Prostate gland (tissue), 2 donors: ENCODE measurements at regions not wholly inside any gene's neighbourhood (a gene's known extent, or its start where the extent isn't known, plus 50 kb on each side); places are given as distances from the start of the nearest gene placed in this dataset.
A peak's percentile ranks its signal among the peaks of the same experiment; 100 is the strongest.

ENCODE experiments used
- DNase-seq: peaks from one replicate; pipeline ENCODE4 v3.0.0-alpha.2; 2019; ENCODE audit warnings: low spot score
- H3K27ac ChIP-seq, 2 donors: fragments of 200-600 bp; sonication (generic); 2 replicates each; pipeline ENCODE4 v1.5.1; 2017 to 2019
- H3K27me3 ChIP-seq: fragments of 200-600 bp; sonication (generic); replicated peaks from 2 replicates; pipeline ENCODE4 v1.5.1; 2019; ENCODE audit not compliant: insufficient read depth
- H3K36me3 ChIP-seq, 2 donors: fragments of 200-600 bp; sonication (generic); 1 replicate in 1 of 2; 2 replicates in 1 of 2; pipeline versions ENCODE4 v1.5.1 to v1.8.1; 2017 to 2019
- H3K4me1 ChIP-seq: fragments of 200-600 bp; sonication (generic); replicated peaks from 2 replicates; pipeline ENCODE4 v1.5.1; 2019
- H3K4me3 ChIP-seq, 2 donors: fragments of 200-600 bp; sonication (generic); 2 replicates each; pipeline ENCODE4 v1.5.1; 2017 to 2019
- H3K9me3 ChIP-seq: fragments of 200-600 bp; sonication (generic); 2 replicates; pipeline ENCODE4 v1.5.1; 2017
- POLR2A ChIP-seq: fragments of 450-650 bp; IDR thresholded peaks from one replicate; pipeline ENCODE4 v1.6.1; 2016; ENCODE audit warnings: antibody characterized with exemption, mild to moderate bottlenecking
- POLR2AphosphoS5 ChIP-seq: sonication (generic); formaldehyde crosslinking; IDR thresholded peaks from one replicate; pipeline ENCODE4 v1.6.1; 2017; ENCODE audit warnings: antibody characterized with exemption
- WGBS: methylation state at CpG from one replicate; pipeline ENCODE4 v1.1.5; 2018; 5-methylcytosine and 5-hydroxymethylcytosine counted together
- intact Hi-C: fragments of 100-400 bp; cut with DNase I; formaldehyde crosslinking; loops from one replicate; pipeline ENCODE4 v1.14.2; 2022
- TF ChIP-seq, protein P1 (sequence below), 4 experiments: fragments of 200-600 bp in 2 of 4; fragments of 450-650 bp in 2 of 4; sonication (generic) in 2 of 4; IDR thresholded peaks; 1 replicate in 3 of 4; 2 replicates in 1 of 4; pipeline ENCODE4 v1.5.1; 2016 to 2019; ENCODE audit warnings: antibody characterized with exemption in 4 of 4, mild to moderate bottlenecking in 2 of 4, moderate library complexity in 2 of 4

- no peak for TF ChIP-seq POLR2AphosphoS5
- no peak for TF ChIP-seq POLR2A
- TF ChIP-seq, protein P1, sequence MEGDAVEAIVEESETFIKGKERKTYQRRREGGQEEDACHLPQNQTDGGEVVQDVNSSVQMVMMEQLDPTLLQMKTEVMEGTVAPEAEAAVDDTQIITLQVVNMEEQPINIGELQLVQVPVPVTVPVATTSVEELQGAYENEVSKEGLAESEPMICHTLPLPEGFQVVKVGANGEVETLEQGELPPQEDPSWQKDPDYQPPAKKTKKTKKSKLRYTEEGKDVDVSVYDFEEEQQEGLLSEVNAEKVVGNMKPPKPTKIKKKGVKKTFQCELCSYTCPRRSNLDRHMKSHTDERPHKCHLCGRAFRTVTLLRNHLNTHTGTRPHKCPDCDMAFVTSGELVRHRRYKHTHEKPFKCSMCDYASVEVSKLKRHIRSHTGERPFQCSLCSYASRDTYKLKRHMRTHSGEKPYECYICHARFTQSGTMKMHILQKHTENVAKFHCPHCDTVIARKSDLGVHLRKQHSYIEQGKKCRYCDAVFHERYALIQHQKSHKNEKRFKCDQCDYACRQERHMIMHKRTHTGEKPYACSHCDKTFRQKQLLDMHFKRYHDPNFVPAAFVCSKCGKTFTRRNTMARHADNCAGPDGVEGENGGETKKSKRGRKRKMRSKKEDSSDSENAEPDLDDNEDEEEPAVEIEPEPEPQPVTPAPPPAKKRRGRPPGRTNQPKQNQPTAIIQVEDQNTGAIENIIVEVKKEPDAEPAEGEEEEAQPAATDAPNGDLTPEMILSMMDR (IDR thresholded peaks at IDR 0.05) = no peak
- Histone ChIP-seq H3K36me3 (no peaks in the 10 kb centered on the region), H3K4me3 (no peak overlapping the region), H3K4me1 (peaks cover 19% of the 10 kb centered on the region), H3K27me3 (no peaks in the 10 kb centered on the region), H3K27ac (peak overlapping the region in 1 of 2 donors; percentile 79), H3K9me3 (no peaks in the 10 kb centered on the region)
- 33% methylated on average over 3 of the region's 3 CpGs for WGBS
- intact Hi-C loops = loop anchor here (5.0 kb wide), 1 partner anchor 57 kb away; no protein-coding TSS in a partner anchor
- no peak for DNase-seq
These were observed 61.6 kb upstream of the ARID5B start for GRCh38 chr10:61839916-61840315.

GRCh38 chr10:61840403-61840802, 61.1 kb upstream of the ARID5B start:
- no peak for DNase-seq
- H3K9me3 ChIP-seq = no peaks in the 10 kb centered on the region
- H3K27ac ChIP-seq = peak overlapping the region; percentile 9 to 79
- 81% methylated on average over 4 of the region's 4 CpGs for WGBS
- peaks cover 19% of the 10 kb centered on the region for H3K4me1 ChIP-seq
- H3K36me3 ChIP-seq = no peaks in the 10 kb centered on the region
- no peak overlapping the region for H3K4me3 ChIP-seq
- intact Hi-C loops = no loop called here
- TF ChIP-seq POLR2AphosphoS5 (no peak), POLR2A (no peak)
- TF ChIP-seq, protein P1 (IDR thresholded peaks at IDR 0.05) = no peak
- no peaks in the 10 kb centered on the region for H3K27me3 ChIP-seq

- peak overlapping the region in 1 of 2 donors; percentile 79 for H3K27ac ChIP-seq
- H3K4me3 ChIP-seq = no peak overlapping the region
- no peaks in the 10 kb centered on the region for H3K27me3 ChIP-seq
- peaks cover 16% of the 10 kb centered on the region for H3K4me1 ChIP-seq
- intact Hi-C loops = no loop called here
- DNase-seq = peak; percentile 50
- TF ChIP-seq POLR2A (no peak), POLR2AphosphoS5 (peak; percentile 33)
- TF ChIP-seq, protein P1 (IDR thresholded peaks at IDR 0.05) = no peak
- no peaks in the 10 kb centered on the region for H3K9me3 ChIP-seq
- no peaks in the 10 kb centered on the region for H3K36me3 ChIP-seq
These were observed 60.1 kb upstream of the ARID5B start for GRCh38 chr10:61841338-61841875.

DNA sequence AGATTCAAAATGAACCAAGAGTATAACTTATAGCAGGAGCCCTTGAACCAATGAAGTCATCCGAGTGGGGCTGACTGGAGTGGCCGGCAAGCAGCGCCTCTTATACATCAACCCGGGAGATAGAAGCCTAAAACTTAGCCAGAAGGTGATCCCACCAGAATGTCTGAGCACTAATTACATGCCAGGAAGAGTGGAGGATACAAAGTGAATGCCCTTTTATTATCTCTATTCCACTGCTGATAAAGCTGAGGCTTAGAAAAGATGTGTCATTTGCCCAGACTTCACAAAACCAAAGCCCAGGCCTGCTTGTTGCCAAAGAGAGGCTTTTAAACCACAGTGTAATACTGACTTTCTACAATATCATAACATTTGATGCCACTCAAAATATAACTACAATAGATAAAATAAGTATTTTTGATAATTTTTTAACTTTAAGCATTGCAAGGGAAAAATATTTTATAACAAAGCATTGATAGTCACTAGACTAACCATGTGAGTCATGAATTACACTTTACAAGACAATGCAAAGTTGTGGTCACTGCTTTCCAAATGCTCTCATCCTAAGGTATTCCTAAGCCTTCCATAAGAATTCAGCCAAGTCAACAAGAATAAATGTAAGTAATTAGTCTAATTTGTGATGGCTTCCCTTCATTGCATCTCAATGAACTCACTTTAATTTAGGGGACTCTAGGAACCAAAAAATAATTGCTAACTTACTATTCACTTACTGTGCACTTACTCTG, 58.6 kb upstream of the ARID5B start:
- 92% methylated on average over 4 of the region's 4 CpGs for WGBS
- DNase-seq = no peak
- Histone ChIP-seq H3K9me3 (no peaks in the 10 kb centered on the region), H3K4me3 (no peak overlapping the region), H3K27ac (no peak overlapping the region), H3K4me1 (peaks cover 10% of the 10 kb centered on the region), H3K36me3 (no peaks in the 10 kb centered on the region), H3K27me3 (no peaks in the 10 kb centered on the region)
- TF ChIP-seq POLR2AphosphoS5 = no peak
- no peak for TF ChIP-seq POLR2A
- TF ChIP-seq, protein P1 (IDR thresholded peaks at IDR 0.05) = no peak
- intact Hi-C loops = no loop called here
